MM.1S (cell line): ENCODE measurements at regions not wholly inside any gene's neighbourhood (a gene's known extent, or its start where the extent isn't known, plus 50 kb on each side); places are given as distances from the start of the nearest gene placed in this dataset.

Experiments
- EZH2 ChIP-seq: fragments of 300-600 bp; sonication (generic); optimal IDR thresholded peaks from 2 replicates; pipeline ENCODE3; 2017; ENCODE audit warnings: low read depth, mild to moderate bottlenecking, antibody characterized with exemption, low read length, mixed read lengths
- EZH2phosphoT487 ChIP-seq: fragments of 300-600 bp; sonication (generic); IDR thresholded peaks from 2 replicates; pipeline ENCODE4 v1.6.1; 2018; ENCODE audit warnings: antibody characterized with exemption, low read length
- TF ChIP-seq, protein P1 (sequence below): fragments of 300-600 bp; sonication (generic); IDR thresholded peaks from 2 replicates; pipeline ENCODE4 v1.5.1; 2016; ENCODE audit warnings: antibody characterized with exemption, low read length, mixed read lengths

DNA sequence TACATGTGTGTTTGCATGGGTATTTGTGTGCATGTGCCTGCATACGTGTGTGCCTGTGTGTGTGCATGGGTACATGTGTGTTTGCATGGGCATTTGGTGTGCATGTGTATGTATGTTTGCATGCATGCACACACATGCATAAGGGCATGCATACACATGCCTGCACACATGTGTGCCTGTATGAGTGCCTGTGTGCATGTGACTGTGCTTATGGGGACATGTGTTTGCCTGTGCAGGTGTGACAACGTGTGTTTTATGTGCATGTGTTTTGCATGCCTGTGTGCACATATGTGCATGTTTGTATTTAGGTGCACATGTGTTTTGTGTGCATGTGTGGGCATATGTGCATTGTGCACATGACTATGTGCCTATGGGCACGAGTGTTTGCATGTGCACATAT lies 165.7 kb downstream of the ERMARD start:
- TF ChIP-seq, protein P1, sequence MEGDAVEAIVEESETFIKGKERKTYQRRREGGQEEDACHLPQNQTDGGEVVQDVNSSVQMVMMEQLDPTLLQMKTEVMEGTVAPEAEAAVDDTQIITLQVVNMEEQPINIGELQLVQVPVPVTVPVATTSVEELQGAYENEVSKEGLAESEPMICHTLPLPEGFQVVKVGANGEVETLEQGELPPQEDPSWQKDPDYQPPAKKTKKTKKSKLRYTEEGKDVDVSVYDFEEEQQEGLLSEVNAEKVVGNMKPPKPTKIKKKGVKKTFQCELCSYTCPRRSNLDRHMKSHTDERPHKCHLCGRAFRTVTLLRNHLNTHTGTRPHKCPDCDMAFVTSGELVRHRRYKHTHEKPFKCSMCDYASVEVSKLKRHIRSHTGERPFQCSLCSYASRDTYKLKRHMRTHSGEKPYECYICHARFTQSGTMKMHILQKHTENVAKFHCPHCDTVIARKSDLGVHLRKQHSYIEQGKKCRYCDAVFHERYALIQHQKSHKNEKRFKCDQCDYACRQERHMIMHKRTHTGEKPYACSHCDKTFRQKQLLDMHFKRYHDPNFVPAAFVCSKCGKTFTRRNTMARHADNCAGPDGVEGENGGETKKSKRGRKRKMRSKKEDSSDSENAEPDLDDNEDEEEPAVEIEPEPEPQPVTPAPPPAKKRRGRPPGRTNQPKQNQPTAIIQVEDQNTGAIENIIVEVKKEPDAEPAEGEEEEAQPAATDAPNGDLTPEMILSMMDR = no peak
- TF ChIP-seq EZH2 (no peak), EZH2phosphoT487 (no peak)
